ENCODE measurements at regions not wholly inside any gene's neighbourhood (a gene's known extent, or its start where the extent isn't known, plus 50 kb on each side); places are given as distances from the start of the nearest gene placed in this dataset.

GRCh38 chr6:146925846-146926245 is 278.4 kb upstream of the STXBP5 start:
- Histone ChIP-seq H2AFZ (ENCODE audit: low read depth, low read length) (no peak overlapping the region), H3K4me1 (ENCODE audit: insufficient read depth, low read length) (no peaks in the 10 kb centered on the region), H3K27ac (ENCODE audit: low read length) (no peak overlapping the region), H4K20me1 (ENCODE audit: insufficient read depth, low read length) (no peaks in the 10 kb centered on the region), H3K27me3 (ENCODE audit: insufficient read depth, low read length, poor library complexity) (no peaks in the 10 kb centered on the region), H3K9me3 (ENCODE audit: insufficient read depth, low read length, severe bottlenecking) (no peaks in the 10 kb centered on the region), H3K4me2 (ENCODE audit: insufficient read depth, low read length) (no peak overlapping the region), H3K4me3 (ENCODE audit: low read depth in 1 of 2, low read length in 2 of 2) (no peak overlapping the region), H3K79me2 (ENCODE audit: insufficient read depth, low read length) (no peaks in the 10 kb centered on the region), H3K36me3 (ENCODE audit: insufficient read depth, low read length) (no peaks in the 10 kb centered on the region), H3K9ac (ENCODE audit: low read depth, low read length) (no peak overlapping the region)
- ATAC-seq (ENCODE audit: insufficient read depth, low read depth) (no peak), DNase-seq (no peak)
- no peak for TF ChIP-seq EZH2 (IDR thresholded peaks at IDR 0.05; ENCODE audit: borderline replicate concordance, low read depth, low read length, severe bottlenecking)
- TF ChIP-seq CTCF (IDR thresholded peaks at IDR 0.05; ENCODE audit: borderline replicate concordance, extremely low read depth, low read length, poor library complexity, severe bottlenecking) = no peak

GRCh38 chr6:146928503-146928902 is 275.7 kb upstream of the STXBP5 start:
- H3K9me3 ChIP-seq (ENCODE audit: insufficient read depth, low read length, severe bottlenecking) = no peaks in the 10 kb centered on the region
- no peak overlapping the region for H3K4me3 ChIP-seq (ENCODE audit: low read depth in 1 of 2, low read length in 2 of 2)
- H3K79me2 ChIP-seq (ENCODE audit: insufficient read depth, low read length) = no peaks in the 10 kb centered on the region
- H3K4me2 ChIP-seq (ENCODE audit: insufficient read depth, low read length) = no peak overlapping the region
- H3K36me3 ChIP-seq (ENCODE audit: insufficient read depth, low read length) = no peaks in the 10 kb centered on the region
- H3K27ac ChIP-seq (ENCODE audit: low read length) = no peak overlapping the region
- H3K4me1 ChIP-seq (ENCODE audit: insufficient read depth, low read length) = no peaks in the 10 kb centered on the region
- ATAC-seq (ENCODE audit: insufficient read depth, low read depth) (no peak), DNase-seq (no peak)
- no peak for TF ChIP-seq CTCF (IDR thresholded peaks at IDR 0.05; ENCODE audit: borderline replicate concordance, extremely low read depth, low read length, poor library complexity, severe bottlenecking)
- no peaks in the 10 kb centered on the region for H4K20me1 ChIP-seq (ENCODE audit: insufficient read depth, low read length)
- H3K27me3 ChIP-seq (ENCODE audit: insufficient read depth, low read length, poor library complexity) = no peaks in the 10 kb centered on the region
- H3K9ac ChIP-seq (ENCODE audit: low read depth, low read length) = no peak overlapping the region
- H2AFZ ChIP-seq (ENCODE audit: low read depth, low read length) = no peak overlapping the region

- no peak for DNase-seq
- Histone ChIP-seq H3K4me2 (ENCODE audit: insufficient read depth, low read length) (no peak overlapping the region), H4K20me1 (ENCODE audit: insufficient read depth, low read length) (no peaks in the 10 kb centered on the region), H3K79me2 (ENCODE audit: insufficient read depth, low read length) (no peaks in the 10 kb centered on the region), H3K9me3 (ENCODE audit: insufficient read depth, low read length, severe bottlenecking) (no peaks in the 10 kb centered on the region), H2AFZ (ENCODE audit: low read depth, low read length) (no peak overlapping the region), H3K36me3 (ENCODE audit: insufficient read depth, low read length) (no peaks in the 10 kb centered on the region), H3K27me3 (ENCODE audit: insufficient read depth, low read length, poor library complexity) (no peaks in the 10 kb centered on the region), H3K9ac (ENCODE audit: low read depth, low read length) (no peak overlapping the region), H3K4me3 (ENCODE audit: low read depth in 1 of 2, low read length in 2 of 2) (no peak overlapping the region), H3K27ac (ENCODE audit: low read length) (no peak overlapping the region), H3K4me1 (ENCODE audit: insufficient read depth, low read length) (no peaks in the 10 kb centered on the region)
- ATAC-seq (ENCODE audit: insufficient read depth, low read depth) = no peak
- TF ChIP-seq CTCF (IDR thresholded peaks at IDR 0.05; ENCODE audit: borderline replicate concordance, extremely low read depth, low read length, poor library complexity, severe bottlenecking) (no peak), EZH2 (IDR thresholded peaks at IDR 0.05; ENCODE audit: borderline replicate concordance, low read depth, low read length, severe bottlenecking) (no peak)
Measured at GRCh38 chr6:146931214-146931613, 273.0 kb upstream of the STXBP5 start.

GRCh38 chr6:146937316-146937715 is 266.9 kb upstream of the STXBP5 start:
- H3K27ac ChIP-seq (ENCODE audit: low read length) = no peak overlapping the region
- no peaks in the 10 kb centered on the region for H3K4me1 ChIP-seq (ENCODE audit: insufficient read depth, low read length)
- no peak overlapping the region for H3K9ac ChIP-seq (ENCODE audit: low read depth, low read length)
- DNase-seq (no peak), ATAC-seq (ENCODE audit: insufficient read depth, low read depth) (no peak)
- no peaks in the 10 kb centered on the region for H3K79me2 ChIP-seq (ENCODE audit: insufficient read depth, low read length)
- no peaks in the 10 kb centered on the region for H3K36me3 ChIP-seq (ENCODE audit: insufficient read depth, low read length)
- H3K9me3 ChIP-seq (ENCODE audit: insufficient read depth, low read length, severe bottlenecking) = no peaks in the 10 kb centered on the region
- H3K4me3 ChIP-seq (ENCODE audit: low read depth in 1 of 2, low read length in 2 of 2) = no peak overlapping the region
- no peak overlapping the region for H3K4me2 ChIP-seq (ENCODE audit: insufficient read depth, low read length)
- H2AFZ ChIP-seq (ENCODE audit: low read depth, low read length) = no peak overlapping the region
- H3K27me3 ChIP-seq (ENCODE audit: insufficient read depth, low read length, poor library complexity) = no peaks in the 10 kb centered on the region
- H4K20me1 ChIP-seq (ENCODE audit: insufficient read depth, low read length) = no peaks in the 10 kb centered on the region
- TF ChIP-seq EZH2 (IDR thresholded peaks at IDR 0.05; ENCODE audit: borderline replicate concordance, low read depth, low read length, severe bottlenecking) (no peak), CTCF (IDR thresholded peaks at IDR 0.05; ENCODE audit: borderline replicate concordance, extremely low read depth, low read length, poor library complexity, severe bottlenecking) (no peak)
